OCI-LY3 (cell line): ENCODE measurements at regions not wholly inside any gene's neighbourhood (a gene's known extent, or its start where the extent isn't known, plus 50 kb on each side); places are given as distances from the start of the nearest gene placed in this dataset.

Experiments
- H2AFZ ChIP-seq: fragments of 200-600, 300-600 bp; shearing (Covaris generic); 2 replicates; pipeline ENCODE4 v1.6.0; 2014; ENCODE audit warnings: antibody characterized with exemption, low read depth, low read length
- H3K27ac ChIP-seq: fragments of 200-600, 300-600 bp; sonication (generic); 2 replicates; pipeline ENCODE4 v1.5.1; 2014; ENCODE audit warnings: mild to moderate bottlenecking, low read length, moderate library complexity, mixed read lengths
- H3K27me3 ChIP-seq: fragments of 200-600, 300-600 bp; sonication (generic); 2 replicates; pipeline ENCODE4 v1.6.1; 2014; ENCODE audit warnings: low read depth, low read length, mixed read lengths
- H3K36me3 ChIP-seq: fragments of 200-600, 300-600 bp; sonication (generic); replicated peaks from 2 replicates; pipeline ENCODE3; 2014; ENCODE audit warnings: low read depth, low read length, mixed read lengths
- H3K4me1 ChIP-seq: fragments of 300-600, 200-600 bp; sonication (generic); 2 replicates; pipeline ENCODE4 v1.6.1; 2014; ENCODE audit warnings: low read length, mixed read lengths
- H3K4me2 ChIP-seq: fragments of 200-600, 300-600 bp; sonication (generic); 2 replicates; pipeline ENCODE4 v1.6.1; 2014; ENCODE audit warnings: low read length, mixed read lengths
- H3K4me3 ChIP-seq: fragments of 300-600, 200-600 bp; sonication (generic); 2 replicates; pipeline ENCODE4 v1.5.1; 2014; ENCODE audit warnings: antibody characterized with exemption, mild to moderate bottlenecking, low read length, moderate library complexity
- H3K79me2 ChIP-seq: fragments of 300-600, 200-600 bp; shearing (Covaris generic); 2 replicates; pipeline ENCODE4 v1.6.1; 2014; ENCODE audit warnings: mild to moderate bottlenecking, low read length, mixed read lengths
- H3K9ac ChIP-seq: fragments of 300-600, 200-600 bp; shearing (Covaris generic); 2 replicates; pipeline ENCODE4 v1.6.0; 2014; ENCODE audit warnings: mild to moderate bottlenecking, low read length, moderate library complexity
- H3K9me3 ChIP-seq: fragments of 200-600, 300-600 bp; shearing (Covaris generic); 2 replicates; pipeline ENCODE4 v1.6.1; 2014; ENCODE audit warnings: low read length, mixed read lengths; ENCODE audit not compliant: insufficient read depth
- H4K20me1 ChIP-seq: fragments of 200-600, 300-600 bp; sonication (generic); 2 replicates; pipeline ENCODE4 v1.6.1; 2016; ENCODE audit warnings: low read length, mixed read lengths; ENCODE audit not compliant: insufficient read depth
- CTCF ChIP-seq: fragments of 200-600, 300-600 bp; sonication (generic); IDR thresholded peaks from 2 replicates; pipeline ENCODE4 v1.5.1; 2014; ENCODE audit warnings: antibody characterized with exemption, low read length, low read depth
- EZH2phosphoT487 ChIP-seq: fragments of 200-600 bp; shearing (Covaris generic); IDR thresholded peaks from 2 replicates; pipeline ENCODE4 v1.6.1; 2018; ENCODE audit warnings: antibody characterized with exemption, mixed run types, low read depth

GRCh38 chr18:23399067-23399466 is 54.0 kb upstream of the RIOK3 start:
- no peak for TF ChIP-seq EZH2phosphoT487
- no peak for TF ChIP-seq CTCF
- Histone ChIP-seq H3K27me3 (no peaks in the 10 kb centered on the region), H3K9me3 (no peaks in the 10 kb centered on the region), H3K9ac (no peak overlapping the region), H3K4me3 (no peak overlapping the region), H3K4me1 (peaks cover 25% of the 10 kb centered on the region), H3K4me2 (no peak overlapping the region), H2AFZ (no peak overlapping the region), H3K27ac (no peak overlapping the region), H4K20me1 (no peaks in the 10 kb centered on the region), H3K79me2 (no peaks in the 10 kb centered on the region), H3K36me3 (peaks cover 14% of the 10 kb centered on the region)

DNA sequence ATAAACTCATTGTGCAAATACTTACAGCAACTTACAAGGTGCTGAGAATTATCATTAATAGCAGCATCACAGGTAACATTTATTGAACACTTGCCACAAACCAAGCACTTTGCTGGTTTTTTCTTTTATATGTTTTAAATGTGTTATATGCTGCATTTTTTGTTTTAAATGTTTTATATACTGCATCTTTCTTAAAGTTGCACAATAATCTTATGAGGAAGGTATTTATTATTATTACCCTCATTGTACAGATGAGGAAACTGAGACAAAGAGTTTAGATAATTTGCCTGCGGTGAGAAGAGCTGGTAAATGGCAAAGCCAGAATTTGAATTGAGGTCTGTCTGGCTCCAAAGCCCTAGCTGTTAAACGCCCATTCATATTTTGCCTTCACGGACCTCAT is 52.2 kb upstream of the RIOK3 start:
- no peak for TF ChIP-seq CTCF
- no peak for TF ChIP-seq EZH2phosphoT487
- Histone ChIP-seq H3K4me3 (no peak overlapping the region), H3K36me3 (no peaks in the 10 kb centered on the region)

GRCh38 chr18:23401400-23402347 is 51.4 kb upstream of the RIOK3 start:
- no peaks in the 10 kb centered on the region for H3K27me3 ChIP-seq
- H2AFZ ChIP-seq: no peak overlapping the region
- no peaks in the 10 kb centered on the region for H3K9me3 ChIP-seq
- no peaks in the 10 kb centered on the region for H4K20me1 ChIP-seq
- no peak overlapping the region for H3K9ac ChIP-seq
- TF ChIP-seq EZH2phosphoT487 (no peak), CTCF (no peak)
- H3K4me3 ChIP-seq: no peak overlapping the region
- no peak overlapping the region for H3K27ac ChIP-seq
- peaks cover 3% of the 10 kb centered on the region; the same call in 1 of the 2 replicates for H3K4me1 ChIP-seq
- H3K79me2 ChIP-seq: no peaks in the 10 kb centered on the region
- H3K4me2 ChIP-seq: no peak overlapping the region
- H3K36me3 ChIP-seq: no peaks in the 10 kb centered on the region

More for the DNA sequence above, 52.2 kb upstream of the RIOK3 start:
- no peak overlapping the region for H3K27ac ChIP-seq
- H3K9ac ChIP-seq: no peak overlapping the region
- H3K27me3 ChIP-seq: no peaks in the 10 kb centered on the region
- no peak overlapping the region for H2AFZ ChIP-seq
- H3K4me1 ChIP-seq: peaks cover 8% of the 10 kb centered on the region
- no peak overlapping the region for H3K4me2 ChIP-seq
- H3K79me2 ChIP-seq: no peaks in the 10 kb centered on the region
- no peaks in the 10 kb centered on the region for H3K9me3 ChIP-seq
- H4K20me1 ChIP-seq: no peaks in the 10 kb centered on the region
